HL-60 (cell line): ENCODE measurements at regions not wholly inside any gene's neighbourhood (a gene's known extent, or its start where the extent isn't known, plus 50 kb on each side); places are given as distances from the start of the nearest gene placed in this dataset.

Source experiments
- POLR2AphosphoS5 ChIP-seq: IDR thresholded peaks from 2 replicates; pipeline ENCODE4 v1.6.1; 2012; ENCODE audit warnings: low read depth
- TF ChIP-seq, protein P1 (sequence below): IDR thresholded peaks from 2 replicates; pipeline ENCODE4 v1.6.1; 2012; ENCODE audit warnings: low read depth; ENCODE audit not compliant: insufficient replicate concordance
- TF ChIP-seq, protein P2 (sequence below): IDR thresholded peaks from one replicate; pipeline ENCODE4 v1.5.1; 2011; ENCODE audit warnings: low read length, control low read depth, inconsistent platforms; ENCODE audit not compliant: insufficient read depth

DNA sequence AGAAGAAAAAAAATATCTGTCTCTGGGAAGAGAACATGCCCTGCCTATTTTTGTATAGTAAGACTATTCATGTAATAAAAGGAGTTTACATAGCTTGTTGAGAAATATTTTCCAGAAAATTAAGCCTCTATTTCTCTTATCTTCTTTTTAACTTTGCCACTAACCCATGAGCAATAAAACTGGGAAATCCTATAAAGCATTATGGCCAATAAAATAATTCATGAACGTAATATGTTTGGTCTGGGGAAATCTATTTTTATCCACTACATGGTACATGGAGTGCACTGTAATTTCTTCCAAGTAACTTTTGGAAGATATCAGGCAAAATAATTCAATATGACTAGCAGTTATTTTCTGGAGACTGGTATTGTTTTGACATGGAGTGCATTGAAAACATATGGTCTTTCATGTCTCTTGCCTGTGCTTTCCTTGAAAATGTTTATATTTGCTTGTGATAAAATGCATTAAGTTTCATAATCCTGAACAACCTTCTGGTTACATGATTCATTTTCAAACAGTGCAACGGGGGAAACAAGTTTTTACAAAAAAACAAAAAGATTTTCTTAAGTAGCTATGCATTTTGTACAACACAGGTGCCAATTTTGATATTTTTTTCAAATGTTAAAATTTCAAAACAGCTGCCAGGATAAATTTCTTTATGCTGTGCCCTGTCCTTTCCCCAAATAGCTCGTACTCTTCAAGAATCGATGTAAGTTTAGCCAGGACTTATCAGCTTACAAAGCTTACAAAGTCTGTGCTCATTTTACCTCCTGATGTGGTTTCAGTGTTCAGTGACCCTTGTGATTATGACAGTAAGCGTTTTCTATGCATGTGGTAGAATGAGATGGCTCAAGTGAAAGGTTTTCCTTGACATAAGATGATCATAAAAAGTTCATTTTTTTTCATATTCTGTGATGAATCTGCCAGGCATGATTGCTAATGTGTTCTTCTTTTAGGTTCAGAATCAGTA is 194.5 kb downstream of the UBE2E3 start:
- no peak for TF ChIP-seq POLR2AphosphoS5
- TF ChIP-seq, protein P1, sequence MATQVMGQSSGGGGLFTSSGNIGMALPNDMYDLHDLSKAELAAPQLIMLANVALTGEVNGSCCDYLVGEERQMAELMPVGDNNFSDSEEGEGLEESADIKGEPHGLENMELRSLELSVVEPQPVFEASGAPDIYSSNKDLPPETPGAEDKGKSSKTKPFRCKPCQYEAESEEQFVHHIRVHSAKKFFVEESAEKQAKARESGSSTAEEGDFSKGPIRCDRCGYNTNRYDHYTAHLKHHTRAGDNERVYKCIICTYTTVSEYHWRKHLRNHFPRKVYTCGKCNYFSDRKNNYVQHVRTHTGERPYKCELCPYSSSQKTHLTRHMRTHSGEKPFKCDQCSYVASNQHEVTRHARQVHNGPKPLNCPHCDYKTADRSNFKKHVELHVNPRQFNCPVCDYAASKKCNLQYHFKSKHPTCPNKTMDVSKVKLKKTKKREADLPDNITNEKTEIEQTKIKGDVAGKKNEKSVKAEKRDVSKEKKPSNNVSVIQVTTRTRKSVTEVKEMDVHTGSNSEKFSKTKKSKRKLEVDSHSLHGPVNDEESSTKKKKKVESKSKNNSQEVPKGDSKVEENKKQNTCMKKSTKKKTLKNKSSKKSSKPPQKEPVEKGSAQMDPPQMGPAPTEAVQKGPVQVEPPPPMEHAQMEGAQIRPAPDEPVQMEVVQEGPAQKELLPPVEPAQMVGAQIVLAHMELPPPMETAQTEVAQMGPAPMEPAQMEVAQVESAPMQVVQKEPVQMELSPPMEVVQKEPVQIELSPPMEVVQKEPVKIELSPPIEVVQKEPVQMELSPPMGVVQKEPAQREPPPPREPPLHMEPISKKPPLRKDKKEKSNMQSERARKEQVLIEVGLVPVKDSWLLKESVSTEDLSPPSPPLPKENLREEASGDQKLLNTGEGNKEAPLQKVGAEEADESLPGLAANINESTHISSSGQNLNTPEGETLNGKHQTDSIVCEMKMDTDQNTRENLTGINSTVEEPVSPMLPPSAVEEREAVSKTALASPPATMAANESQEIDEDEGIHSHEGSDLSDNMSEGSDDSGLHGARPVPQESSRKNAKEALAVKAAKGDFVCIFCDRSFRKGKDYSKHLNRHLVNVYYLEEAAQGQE, result no peak
- TF ChIP-seq, protein P2, sequence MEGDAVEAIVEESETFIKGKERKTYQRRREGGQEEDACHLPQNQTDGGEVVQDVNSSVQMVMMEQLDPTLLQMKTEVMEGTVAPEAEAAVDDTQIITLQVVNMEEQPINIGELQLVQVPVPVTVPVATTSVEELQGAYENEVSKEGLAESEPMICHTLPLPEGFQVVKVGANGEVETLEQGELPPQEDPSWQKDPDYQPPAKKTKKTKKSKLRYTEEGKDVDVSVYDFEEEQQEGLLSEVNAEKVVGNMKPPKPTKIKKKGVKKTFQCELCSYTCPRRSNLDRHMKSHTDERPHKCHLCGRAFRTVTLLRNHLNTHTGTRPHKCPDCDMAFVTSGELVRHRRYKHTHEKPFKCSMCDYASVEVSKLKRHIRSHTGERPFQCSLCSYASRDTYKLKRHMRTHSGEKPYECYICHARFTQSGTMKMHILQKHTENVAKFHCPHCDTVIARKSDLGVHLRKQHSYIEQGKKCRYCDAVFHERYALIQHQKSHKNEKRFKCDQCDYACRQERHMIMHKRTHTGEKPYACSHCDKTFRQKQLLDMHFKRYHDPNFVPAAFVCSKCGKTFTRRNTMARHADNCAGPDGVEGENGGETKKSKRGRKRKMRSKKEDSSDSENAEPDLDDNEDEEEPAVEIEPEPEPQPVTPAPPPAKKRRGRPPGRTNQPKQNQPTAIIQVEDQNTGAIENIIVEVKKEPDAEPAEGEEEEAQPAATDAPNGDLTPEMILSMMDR, result no peak
